Cardiac muscle cell (in vitro differentiated cells and primary cell): ENCODE measurements at regions not wholly inside any gene's neighbourhood (a gene's known extent, or its start where the extent isn't known, plus 50 kb on each side); places are given as distances from the start of the nearest gene placed in this dataset.

ENCODE experiments used
- DNase-seq, 2 donors: peaks; one replicate each; pipeline versions ENCODE4 v3.0.0 to v3.0.0-alpha.2; 2010 to 2017; ENCODE audit warnings: low read depth in 1 of 2, low spot score in 1 of 2
- H3K27ac ChIP-seq: fragments of 200-600 bp; sonication (generic); 2 replicates; pipeline ENCODE4 v1.5.1; 2016
- H3K27me3 ChIP-seq: fragments of 200-600 bp; sonication (generic); 2 replicates; pipeline ENCODE4 v1.6.0; 2016; ENCODE audit warnings: control low read depth
- H3K36me3 ChIP-seq: fragments of 200-600 bp; sonication (generic); 2 replicates; pipeline ENCODE4 v1.5.1; 2016; ENCODE audit warnings: control low read depth
- H3K4me1 ChIP-seq: fragments of 200-600 bp; sonication (generic); 2 replicates; pipeline ENCODE4 v1.8.1; 2017; ENCODE audit warnings: low read depth, mild to moderate bottlenecking, mixed run types
- H3K4me3 ChIP-seq: fragments of 200-600 bp; sonication (generic); 2 replicates; pipeline ENCODE4 v1.5.1; 2016; ENCODE audit warnings: mild to moderate bottlenecking
- H3K9me3 ChIP-seq: fragments of 200-600 bp; sonication (generic); 2 replicates; pipeline ENCODE4 v1.5.1; 2017; ENCODE audit warnings: low read depth, mild to moderate bottlenecking, control low read depth
- CTCF ChIP-seq: IDR thresholded peaks from 2 replicates; pipeline ENCODE4 v1.5.1; 2012; ENCODE audit warnings: low read depth, mild to moderate bottlenecking, low read length

GRCh38 chr5:2981035-2981434 is 229.6 kb upstream of the IRX2 start:
- H3K9me3 ChIP-seq, result no peaks in the 10 kb centered on the region
- no peaks in the 10 kb centered on the region for H3K36me3 ChIP-seq
- no peaks in the 10 kb centered on the region for H3K4me1 ChIP-seq
- TF ChIP-seq CTCF, result no peak
- no peak overlapping the region for H3K4me3 ChIP-seq
- H3K27ac ChIP-seq, result no peak overlapping the region
- H3K27me3 ChIP-seq, result no peaks in the 10 kb centered on the region
- DNase-seq, result no peak

GRCh38 chr5:2960294-2960693 is 208.8 kb upstream of the IRX2 start:
- Histone ChIP-seq H3K27me3 (no peaks in the 10 kb centered on the region), H3K4me1 (no peaks in the 10 kb centered on the region), H3K27ac (no peak overlapping the region), H3K36me3 (no peaks in the 10 kb centered on the region), H3K9me3 (no peaks in the 10 kb centered on the region), H3K4me3 (no peak overlapping the region)
- DNase-seq, result no peak
- TF ChIP-seq CTCF, result no peak

- Histone ChIP-seq H3K27me3 (no peaks in the 10 kb centered on the region), H3K9me3 (no peaks in the 10 kb centered on the region), H3K27ac (no peak overlapping the region), H3K4me1 (no peaks in the 10 kb centered on the region), H3K36me3 (no peaks in the 10 kb centered on the region), H3K4me3 (no peak overlapping the region)
- TF ChIP-seq CTCF, result no peak
- DNase-seq, result no peak
These were observed 207.5 kb upstream of the IRX2 start for GRCh38 chr5:2958976-2959375.

DNA sequence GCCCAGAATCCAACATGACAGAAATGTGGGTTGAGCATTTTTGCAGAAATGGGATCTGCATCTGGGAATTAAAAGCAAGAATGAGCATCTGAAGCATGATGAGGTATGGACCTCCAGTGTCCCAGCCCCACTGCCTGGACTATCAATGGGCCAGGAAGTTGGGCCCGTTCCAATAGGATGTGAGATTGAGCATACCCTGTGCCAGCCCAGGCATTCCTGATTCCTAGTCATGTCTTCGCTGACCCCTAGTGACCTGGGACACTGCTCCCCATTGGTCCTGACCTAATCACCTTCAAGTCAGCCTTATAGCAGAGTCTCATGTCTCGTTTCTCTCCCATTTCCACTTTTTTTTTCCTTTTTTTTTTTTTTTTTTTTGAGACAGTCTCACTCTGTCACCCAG is 197.4 kb upstream of the IRX2 start:
- H3K27me3 ChIP-seq, result no peaks in the 10 kb centered on the region
- no peak overlapping the region for H3K4me3 ChIP-seq
- H3K4me1 ChIP-seq, result no peaks in the 10 kb centered on the region
- no peak overlapping the region for H3K27ac ChIP-seq
- no peak for TF ChIP-seq CTCF
- no peaks in the 10 kb centered on the region for H3K9me3 ChIP-seq
- no peaks in the 10 kb centered on the region for H3K36me3 ChIP-seq
- DNase-seq, result no peak

DNA sequence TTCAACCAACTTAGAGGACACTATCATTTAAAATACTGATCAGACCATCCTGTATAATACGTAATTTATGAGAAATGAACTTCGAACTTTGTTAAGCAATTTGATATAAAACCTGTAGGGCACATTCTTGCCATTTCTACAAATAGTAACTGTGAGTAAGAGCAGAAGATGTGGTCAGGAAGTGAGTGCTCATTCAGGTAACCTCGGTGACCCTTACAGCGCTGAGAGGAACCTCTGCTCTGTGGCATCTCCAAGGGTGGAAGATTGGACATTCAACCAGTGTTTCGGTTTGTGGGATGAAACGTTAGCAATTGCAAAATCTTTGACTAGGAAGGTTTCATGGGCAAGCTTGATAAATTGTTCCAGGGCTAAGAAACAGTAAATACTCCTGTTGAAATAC is 194.8 kb upstream of the IRX2 start:
- no peak for DNase-seq
- no peaks in the 10 kb centered on the region for H3K4me1 ChIP-seq
- H3K27ac ChIP-seq, result no peak overlapping the region
- TF ChIP-seq CTCF, result no peak
- no peak overlapping the region for H3K4me3 ChIP-seq
- H3K27me3 ChIP-seq, result no peaks in the 10 kb centered on the region
- no peaks in the 10 kb centered on the region for H3K36me3 ChIP-seq
- peaks cover 3% of the 10 kb centered on the region for H3K9me3 ChIP-seq

- TF ChIP-seq CTCF, result no peak
- H3K36me3 ChIP-seq, result no peaks in the 10 kb centered on the region
- H3K4me3 ChIP-seq, result no peak overlapping the region
- H3K4me1 ChIP-seq, result no peaks in the 10 kb centered on the region
- H3K27me3 ChIP-seq, result no peaks in the 10 kb centered on the region
- no peak for DNase-seq
- H3K9me3 ChIP-seq, result peaks cover 2% of the 10 kb centered on the region
- H3K27ac ChIP-seq, result no peak overlapping the region
These were observed 184.9 kb upstream of the IRX2 start for GRCh38 chr5:2936413-2936812.
